SK-N-SH (cell line): ENCODE measurements at regions not wholly inside any gene's neighbourhood (a gene's known extent, or its start where the extent isn't known, plus 50 kb on each side); places are given as distances from the start of the nearest gene placed in this dataset.

Experiments
- CTCF ChIA-PET: fragments of 300-600, 350-600 bp; formaldehyde crosslinking; extraction: SDS; loops from one replicate; lab custom pipeline; 2021; lab: Yijun Ruan, JAX
- POLR2A ChIA-PET: fragments of 350-600 bp; sonication (Branson Sonifier 250); formaldehyde crosslinking; extraction: SDS; loops from one replicate; lab custom pipeline; 2020; ENCODE audit warnings: antibody characterized with exemption, inconsistent platforms; lab: Yijun Ruan, JAX
- DNase-seq: peaks from one replicate; pipeline ENCODE4 v3.0.0; 2012
- H2AFZ ChIP-seq: fragments of 200-600 bp; sonication (generic); 2 replicates; pipeline ENCODE4 v1.8.1; 2016; ENCODE audit warnings: antibody characterized with exemption, mild to moderate bottlenecking, low read depth
- H3F3A ChIP-seq: fragments of 200-600 bp; sonication (generic); replicated peaks from 2 replicates; pipeline ENCODE3; 2016; ENCODE audit warnings: antibody characterized with exemption, mild to moderate bottlenecking; ENCODE audit not compliant: insufficient read depth
- H3K27ac ChIP-seq, 2 experiments: fragments of 200-500 bp in 1 of 2; fragments of 200-600 bp in 1 of 2; sonication (Bioruptor generic) in 1 of 2; sonication (generic), shearing (Covaris generic) in 1 of 2; 2 replicates each; pipeline versions ENCODE4 v1.5.1 to v1.6.1; 2014 to 2016; ENCODE audit warnings: low read depth in 2 of 2, inconsistent platforms in 1 of 2, low read length in 1 of 2, mild to moderate bottlenecking in 1 of 2, mixed read lengths in 1 of 2
- H3K27me3 ChIP-seq: fragments of 200-600 bp; sonication (generic), shearing (Covaris generic); 2 replicates; pipeline ENCODE4 v1.6.1; 2016; ENCODE audit warnings: mixed run types; ENCODE audit not compliant: insufficient read depth
- H3K36me3 ChIP-seq, 2 experiments: fragments of 200-500 bp in 1 of 2; fragments of 200-600 bp in 1 of 2; sonication (Bioruptor generic) in 1 of 2; sonication (generic) in 1 of 2; replicated peaks in 1 of 2; 2 replicates each; pipeline versions ENCODE3 to v1.5.1; 2014 to 2016; ENCODE audit warnings: low read length in 1 of 2, mild to moderate bottlenecking in 1 of 2; ENCODE audit not compliant: insufficient read depth in 2 of 2, control insufficient read depth in 1 of 2
- H3K4me1 ChIP-seq, 2 experiments: fragments of 200-500 bp in 1 of 2; fragments of 200-600 bp in 1 of 2; sonication (Bioruptor generic) in 1 of 2; sonication (generic), shearing (Covaris generic) in 1 of 2; 2 replicates each; pipeline versions ENCODE4 v1.5.1 to v1.6.1; 2014 to 2016; ENCODE audit warnings: low read depth in 1 of 2, low read length in 1 of 2, mixed run types in 1 of 2; ENCODE audit not compliant: insufficient read depth in 2 of 2, control insufficient read depth in 1 of 2
- H3K4me2 ChIP-seq: fragments of 200-600 bp; sonication (generic), shearing (Covaris generic); 2 replicates; pipeline ENCODE4 v1.6.1; 2017; ENCODE audit warnings: mixed run types
- H3K4me3 ChIP-seq, 2 experiments: fragments of 200-500 bp in 1 of 2; fragments of 200-600 bp in 1 of 2; sonication (Bioruptor generic) in 1 of 2; sonication (generic), shearing (Covaris generic) in 1 of 2; 2 replicates each; pipeline versions ENCODE4 v1.5.1 to v1.8.1; 2014 to 2016; ENCODE audit warnings: low read depth in 2 of 2, inconsistent platforms in 1 of 2, low read length in 1 of 2, mild to moderate bottlenecking in 1 of 2, mixed read lengths in 1 of 2, moderate library complexity in 1 of 2
- H3K79me2 ChIP-seq: fragments of 200-600 bp; sonication (generic); 2 replicates; pipeline ENCODE4 v1.8.1; 2017; ENCODE audit warnings: mild to moderate bottlenecking; ENCODE audit not compliant: insufficient read depth
- H3K9ac ChIP-seq: fragments of 200-600 bp; sonication (generic); 2 replicates; pipeline ENCODE4 v1.6.1; 2017; ENCODE audit warnings: mixed run types
- H3K9me2 ChIP-seq: fragments of 200-600 bp; sonication (generic); 2 replicates; pipeline ENCODE4 v1.6.1; 2017; ENCODE audit warnings: mixed run types
- H3K9me3 ChIP-seq: fragments of 200-600 bp; sonication (generic); 2 replicates; pipeline ENCODE4 v1.6.1; 2017; ENCODE audit warnings: mixed run types, mild to moderate bottlenecking, moderate library complexity
- H4K20me1 ChIP-seq: fragments of 200-600 bp; sonication (generic); 2 replicates; pipeline ENCODE4 v1.6.1; 2017; ENCODE audit warnings: mild to moderate bottlenecking, mixed run types; ENCODE audit not compliant: insufficient read depth
- CTCF ChIP-seq: fragments of 200-600 bp; sonication (generic); IDR thresholded peaks from 2 replicates; pipeline ENCODE4 v1.6.1; 2017; ENCODE audit warnings: antibody characterized with exemption, mild to moderate bottlenecking, moderate library complexity
- ELF1 ChIP-seq: IDR thresholded peaks from 2 replicates; pipeline ENCODE4 v1.4.0; 2012
- EP300 ChIP-seq, 2 experiments: IDR thresholded peaks; 2 replicates each; pipeline versions ENCODE4 v1.4.0 to v1.6.1; 2012; ENCODE audit warnings: borderline replicate concordance in 1 of 2, low read depth in 1 of 2, low read length in 1 of 2
- FOSL2 ChIP-seq: IDR thresholded peaks from 2 replicates; pipeline ENCODE4 v1.4.0; 2012; ENCODE audit warnings: low read depth, mild to moderate bottlenecking, moderate library complexity, borderline replicate concordance
- FOXJ3 ChIP-seq: sonication (generic); formaldehyde crosslinking; IDR thresholded peaks from 2 replicates; pipeline ENCODE4 v1.5.1; 2020; ENCODE audit warnings: mild to moderate bottlenecking, missing genetic modification reagents
- FOXM1 ChIP-seq: IDR thresholded peaks from 2 replicates; pipeline ENCODE4 v1.4.0; 2012; ENCODE audit warnings: low read depth, mild to moderate bottlenecking
- GATA2 ChIP-seq: sonication (generic); formaldehyde crosslinking; IDR thresholded peaks from 2 replicates; pipeline ENCODE4 v1.5.0; 2020; ENCODE audit warnings: mild to moderate bottlenecking, missing genetic modification reagents
- MEF2A ChIP-seq: IDR thresholded peaks from 2 replicates; pipeline ENCODE4 v1.4.0; 2012; ENCODE audit warnings: low read depth, borderline replicate concordance
- MXI1 ChIP-seq: IDR thresholded peaks from 2 replicates; pipeline ENCODE4 v1.6.1; 2012; ENCODE audit warnings: mild to moderate bottlenecking, low read depth, low read length, improper control_type of control experiment
- POLR2AphosphoS5 ChIP-seq: IDR thresholded peaks from 2 replicates; pipeline ENCODE4 v1.6.1; 2012; ENCODE audit warnings: low read depth, low read length
- RAD21 ChIP-seq: IDR thresholded peaks from 2 replicates; pipeline ENCODE4 v1.6.1; 2012; ENCODE audit warnings: mild to moderate bottlenecking, low read length
- SIN3A ChIP-seq: IDR thresholded peaks from 2 replicates; pipeline ENCODE4 v1.6.1; 2012; ENCODE audit warnings: low read depth, mild to moderate bottlenecking, low read length, moderate library complexity, borderline replicate concordance
- SMC3 ChIP-seq: IDR thresholded peaks from 2 replicates; pipeline ENCODE4 v1.6.1; 2012; ENCODE audit warnings: low read depth, low read length, improper control_type of control experiment
- TEAD4 ChIP-seq: IDR thresholded peaks from 2 replicates; pipeline ENCODE4 v1.4.0; 2012; ENCODE audit warnings: mild to moderate bottlenecking, borderline replicate concordance; ENCODE audit not compliant: insufficient read depth
- USF1 ChIP-seq: IDR thresholded peaks from 2 replicates; pipeline ENCODE4 v1.4.0; 2012; ENCODE audit warnings: low read depth, borderline replicate concordance
- USF2 ChIP-seq: fragments of 150-350 bp; IDR thresholded peaks from 2 replicates; pipeline ENCODE4 v1.6.1; 2017; ENCODE audit warnings: antibody characterized with exemption, low read length, low read depth, borderline replicate concordance
- ZBTB33 ChIP-seq: IDR thresholded peaks from 2 replicates; pipeline ENCODE4 v1.4.0; 2012; ENCODE audit warnings: low read depth, borderline replicate concordance
- WGBS: methylation state at CpG from one replicate; pipeline ENCODE4 v1.1.6; 2017; ENCODE audit warnings: low lambda C conversion rate; 5-methylcytosine and 5-hydroxymethylcytosine counted together

GRCh38 chr18:69291044-69291443 lies 109.6 kb upstream of the DOK6 start:
- Histone ChIP-seq H2AFZ (no peak overlapping the region), H3K9me3 (no peaks in the 10 kb centered on the region), H3K9ac (no peak overlapping the region), H3F3A (no peaks in the 10 kb centered on the region), H3K79me2 (no peaks in the 10 kb centered on the region), H3K4me3 (no peak overlapping the region), H3K27ac (no peak overlapping the region), H3K4me1 (no peaks in the 10 kb centered on the region), H3K27me3 (no peaks in the 10 kb centered on the region), H3K36me3 (no peaks in the 10 kb centered on the region), H3K4me2 (no peak overlapping the region), H3K9me2 (no peaks in the 10 kb centered on the region), H4K20me1 (no peaks in the 10 kb centered on the region)
- 63% methylated on average over 5 of the region's 5 CpGs for WGBS
- ChIA-PET POLR2A (no interaction called here), CTCF (no interaction called here)
- TF ChIP-seq MXI1 (no peak), FOXM1 (no peak), EP300 (IDR thresholded peaks at IDR 0.05; ENCODE audit: borderline replicate concordance in 1 of 2, low read depth in 1 of 2, low read length in 1 of 2) (no peak), RAD21 (no peak), USF1 (no peak), GATA2 (CRISPR knock-in tag) (no peak), ZBTB33 (no peak), SMC3 (no peak), CTCF (no peak), USF2 (no peak), FOXJ3 (CRISPR knock-in tag) (no peak), MEF2A (no peak), SIN3A (no peak), ELF1 (no peak), TEAD4 (no peak), POLR2AphosphoS5 (no peak), FOSL2 (no peak)
- no peak for DNase-seq
